Stomach (tissue), 4 donors: ENCODE measurements at regions not wholly inside any gene's neighbourhood (a gene's known extent, or its start where the extent isn't known, plus 50 kb on each side); places are given as distances from the start of the nearest gene placed in this dataset.

Experiments used
- CTCF ChIP-seq, 7 experiments: fragments of 450-650 bp in 4 of 7; fragments of 200-600 bp in 3 of 7; sonication (generic) in 3 of 7; IDR thresholded peaks; one replicate each; pipeline ENCODE4 v1.5.1; 2016 to 2019; ENCODE audit warnings: antibody characterized with exemption in 7 of 7, control low read depth in 2 of 7, mild to moderate bottlenecking in 1 of 7
- POLR2AphosphoS5 ChIP-seq, 3 donors: sonication (generic); formaldehyde crosslinking; IDR thresholded peaks; one replicate each; pipeline ENCODE4 v1.6.1; 2016; ENCODE audit warnings: antibody characterized with exemption in 3 of 3

GRCh38 chr12:87369161-87369560 is 660.0 kb downstream of the C12orf50 start:
- TF ChIP-seq POLR2AphosphoS5 (IDR thresholded peaks at IDR 0.05) (no peak), CTCF (IDR thresholded peaks at IDR 0.05) (no peak)
